ENCODE measurements at regions not wholly inside any gene's neighbourhood (a gene's known extent, or its start where the extent isn't known, plus 50 kb on each side); places are given as distances from the start of the nearest gene placed in this dataset.

GRCh38 chr16:85252461-85252860 is 140.2 kb upstream of the CIBAR2 start:
- Histone ChIP-seq H3K27ac (no peak overlapping the region), H3K27me3 (no peaks in the 10 kb centered on the region), H3K36me3 (no peaks in the 10 kb centered on the region), H3K4me3 (no peak overlapping the region), H3K9me3 (no peaks in the 10 kb centered on the region), H3K4me1 (no peaks in the 10 kb centered on the region)
- DNase-seq (ENCODE audit: extremely low spot score in 2 of 2): no peak
- intact Hi-C loops (cut with DNase I): no loop called here
- TF ChIP-seq CTCF (IDR thresholded peaks at IDR 0.05): no peak
- no peak for TF ChIP-seq POLR2AphosphoS5 (IDR thresholded peaks at IDR 0.05; ENCODE audit: insufficient read depth in 1 of 2, low read depth in 1 of 2)
- TF ChIP-seq POLR2A (IDR thresholded peaks at IDR 0.05): no peak

GRCh38 chr16:85253084-85253941 is 141.0 kb upstream of the CIBAR2 start:
- no peak for DNase-seq (ENCODE audit: extremely low spot score in 2 of 2)
- H3K9me3 ChIP-seq: no peaks in the 10 kb centered on the region
- H3K4me1 ChIP-seq: no peaks in the 10 kb centered on the region
- no peaks in the 10 kb centered on the region for H3K36me3 ChIP-seq
- no peak overlapping the region for H3K4me3 ChIP-seq
- intact Hi-C loops (cut with DNase I): no loop called here
- no peak overlapping the region for H3K27ac ChIP-seq
- H3K27me3 ChIP-seq: no peaks in the 10 kb centered on the region
- TF ChIP-seq POLR2AphosphoS5 (IDR thresholded peaks at IDR 0.05; ENCODE audit: insufficient read depth in 1 of 2, low read depth in 1 of 2) (no peak), POLR2A (IDR thresholded peaks at IDR 0.05) (no peak), CTCF (IDR thresholded peaks at IDR 0.05) (peak; percentile 68 to 79 (median 75))

- Histone ChIP-seq H3K9me3 (no peaks in the 10 kb centered on the region), H3K4me3 (no peak overlapping the region), H3K4me1 (no peaks in the 10 kb centered on the region), H3K27me3 (no peaks in the 10 kb centered on the region), H3K27ac (no peak overlapping the region), H3K36me3 (no peaks in the 10 kb centered on the region)
- intact Hi-C loops (cut with DNase I): no loop called here
- DNase-seq (ENCODE audit: extremely low spot score in 2 of 2): no peak
- no peak for TF ChIP-seq POLR2A (IDR thresholded peaks at IDR 0.05)
- TF ChIP-seq CTCF (IDR thresholded peaks at IDR 0.05): no peak
- TF ChIP-seq POLR2AphosphoS5 (IDR thresholded peaks at IDR 0.05; ENCODE audit: insufficient read depth in 1 of 2, low read depth in 1 of 2): no peak
These were observed 141.8 kb upstream of the CIBAR2 start for GRCh38 chr16:85254051-85254450.

GRCh38 chr16:85254921-85255320 is 142.6 kb upstream of the CIBAR2 start:
- Histone ChIP-seq H3K36me3 (no peaks in the 10 kb centered on the region), H3K27ac (no peak overlapping the region), H3K27me3 (no peaks in the 10 kb centered on the region), H3K4me1 (no peaks in the 10 kb centered on the region), H3K9me3 (no peaks in the 10 kb centered on the region), H3K4me3 (no peak overlapping the region)
- no peak for DNase-seq (ENCODE audit: extremely low spot score in 2 of 2)
- no peak for TF ChIP-seq POLR2AphosphoS5 (IDR thresholded peaks at IDR 0.05; ENCODE audit: insufficient read depth in 1 of 2, low read depth in 1 of 2)
- no peak for TF ChIP-seq POLR2A (IDR thresholded peaks at IDR 0.05)
- TF ChIP-seq CTCF (IDR thresholded peaks at IDR 0.05): no peak
- intact Hi-C loops (cut with DNase I): no loop called here

GRCh38 chr16:85255777-85256176 is 143.5 kb upstream of the CIBAR2 start:
- intact Hi-C loops (cut with DNase I): no loop called here
- Histone ChIP-seq H3K4me1 (no peaks in the 10 kb centered on the region), H3K36me3 (no peaks in the 10 kb centered on the region), H3K27ac (no peak overlapping the region), H3K9me3 (no peaks in the 10 kb centered on the region), H3K4me3 (no peak overlapping the region), H3K27me3 (no peaks in the 10 kb centered on the region)
- TF ChIP-seq POLR2AphosphoS5 (IDR thresholded peaks at IDR 0.05; ENCODE audit: insufficient read depth in 1 of 2, low read depth in 1 of 2) (no peak), POLR2A (IDR thresholded peaks at IDR 0.05) (no peak), CTCF (IDR thresholded peaks at IDR 0.05) (no peak)
- no peak for DNase-seq (ENCODE audit: extremely low spot score in 2 of 2)

All from vagina (tissue), 2 donors.